Liver (tissue), 3 donors: ENCODE measurements at regions not wholly inside any gene's neighbourhood (a gene's known extent, or its start where the extent isn't known, plus 50 kb on each side); places are given as distances from the start of the nearest gene placed in this dataset.

Experiments
- EGR1 ChIP-seq, 2 donors: IDR thresholded peaks; 2 replicates each; pipeline ENCODE4 v1.6.1; 2016 to 2018; ENCODE audit warnings: antibody characterized with exemption in 2 of 2, low read depth in 2 of 2
- FOXA1 ChIP-seq: IDR thresholded peaks from 2 replicates; pipeline ENCODE4 v1.6.1; 2016; ENCODE audit warnings: antibody characterized with exemption
- FOXA2 ChIP-seq: IDR thresholded peaks from 2 replicates; pipeline ENCODE4 v1.6.1; 2016; ENCODE audit warnings: antibody characterized with exemption
- GABPA ChIP-seq, 2 donors: IDR thresholded peaks in 1 of 2; conservative IDR thresholded peaks in 1 of 2; 2 replicates each; pipeline ENCODE4 v1.6.1; 2016; ENCODE audit warnings: antibody characterized with exemption in 2 of 2, mild to moderate bottlenecking in 1 of 2, moderate library complexity in 1 of 2
- JUND ChIP-seq, 2 donors: IDR thresholded peaks; 2 replicates each; pipeline ENCODE4 v1.6.1; 2016; ENCODE audit warnings: antibody characterized with exemption in 2 of 2
- RAD21 ChIP-seq, 2 donors: IDR thresholded peaks; 2 replicates each; pipeline ENCODE4 v1.6.1; 2016; ENCODE audit warnings: antibody characterized with exemption in 2 of 2, mild to moderate bottlenecking in 2 of 2
- REST ChIP-seq: IDR thresholded peaks from 2 replicates; pipeline ENCODE4 v1.6.1; 2016; ENCODE audit warnings: antibody characterized with exemption, mild to moderate bottlenecking
- RXRA ChIP-seq, 2 donors: IDR thresholded peaks; 2 replicates each; pipeline ENCODE4 v1.6.1; 2017 to 2018; ENCODE audit warnings: antibody characterized with exemption in 2 of 2, mild to moderate bottlenecking in 1 of 2
- SP1 ChIP-seq: IDR thresholded peaks from 2 replicates; pipeline ENCODE4 v1.6.1; 2018; ENCODE audit warnings: antibody characterized with exemption, mild to moderate bottlenecking
- TAF1 ChIP-seq: conservative IDR thresholded peaks from 2 replicates; pipeline ENCODE4 v1.6.1; 2016; ENCODE audit warnings: antibody characterized with exemption, mild to moderate bottlenecking
- YY1 ChIP-seq: IDR thresholded peaks from 2 replicates; pipeline ENCODE4 v1.6.1; 2016; ENCODE audit warnings: antibody characterized with exemption, mild to moderate bottlenecking
- ZBTB33 ChIP-seq: IDR thresholded peaks from 2 replicates; pipeline ENCODE4 v1.6.1; 2016; ENCODE audit warnings: antibody characterized with exemption
- TF ChIP-seq, protein P1 (sequence below): fragments of 150-350 bp; IDR thresholded peaks from 2 replicates; pipeline ENCODE4 v1.5.1; 2017; ENCODE audit warnings: improper control_type of control experiment, low read depth, low read length; ENCODE audit not compliant: missing input control
- TF ChIP-seq, protein P2 (sequence below): IDR thresholded peaks from 2 replicates; pipeline ENCODE4 v1.6.1; 2016; ENCODE audit warnings: antibody characterized with exemption
- donor health status: healthy.
- donor health status: healthy.

DNA sequence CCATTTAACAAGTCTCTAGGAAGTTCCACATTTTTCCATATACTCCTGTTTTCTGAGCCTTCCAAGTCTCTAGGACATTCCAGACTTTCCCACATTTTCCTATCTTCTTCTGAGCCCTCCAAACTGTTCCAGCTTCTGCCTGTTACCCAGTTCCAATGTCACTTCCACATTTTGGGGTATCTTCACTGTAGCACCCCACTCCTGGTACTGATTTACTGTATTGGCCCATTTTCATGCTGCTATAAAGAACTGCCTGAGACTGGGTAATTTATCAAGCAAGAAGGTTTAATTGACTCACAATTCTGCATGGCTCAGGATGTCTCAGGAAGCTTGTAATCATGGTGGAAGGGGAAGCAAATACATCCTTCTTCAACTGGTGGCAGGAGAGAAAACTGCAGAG, 285.0 kb downstream of the LRRIQ3 start:
- TF ChIP-seq EGR1 (IDR thresholded peaks at IDR 0.05; ENCODE audit: low read depth in 2 of 2) (no peak), JUND (IDR thresholded peaks at IDR 0.05) (no peak), YY1 (no peak), RAD21 (IDR thresholded peaks at IDR 0.05) (no peak), TAF1 (no peak), FOXA2 (no peak), SP1 (no peak), REST (no peak), GABPA (IDR thresholded peaks at IDR 0.05 in 1 of 2, conservative IDR thresholded peaks at IDR 0.05 in 1 of 2) (no peak), ZBTB33 (no peak), RXRA (IDR thresholded peaks at IDR 0.05) (no peak), FOXA1 (no peak)
- TF ChIP-seq, protein P1, sequence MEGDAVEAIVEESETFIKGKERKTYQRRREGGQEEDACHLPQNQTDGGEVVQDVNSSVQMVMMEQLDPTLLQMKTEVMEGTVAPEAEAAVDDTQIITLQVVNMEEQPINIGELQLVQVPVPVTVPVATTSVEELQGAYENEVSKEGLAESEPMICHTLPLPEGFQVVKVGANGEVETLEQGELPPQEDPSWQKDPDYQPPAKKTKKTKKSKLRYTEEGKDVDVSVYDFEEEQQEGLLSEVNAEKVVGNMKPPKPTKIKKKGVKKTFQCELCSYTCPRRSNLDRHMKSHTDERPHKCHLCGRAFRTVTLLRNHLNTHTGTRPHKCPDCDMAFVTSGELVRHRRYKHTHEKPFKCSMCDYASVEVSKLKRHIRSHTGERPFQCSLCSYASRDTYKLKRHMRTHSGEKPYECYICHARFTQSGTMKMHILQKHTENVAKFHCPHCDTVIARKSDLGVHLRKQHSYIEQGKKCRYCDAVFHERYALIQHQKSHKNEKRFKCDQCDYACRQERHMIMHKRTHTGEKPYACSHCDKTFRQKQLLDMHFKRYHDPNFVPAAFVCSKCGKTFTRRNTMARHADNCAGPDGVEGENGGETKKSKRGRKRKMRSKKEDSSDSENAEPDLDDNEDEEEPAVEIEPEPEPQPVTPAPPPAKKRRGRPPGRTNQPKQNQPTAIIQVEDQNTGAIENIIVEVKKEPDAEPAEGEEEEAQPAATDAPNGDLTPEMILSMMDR, result no peak
- TF ChIP-seq, protein P2, sequence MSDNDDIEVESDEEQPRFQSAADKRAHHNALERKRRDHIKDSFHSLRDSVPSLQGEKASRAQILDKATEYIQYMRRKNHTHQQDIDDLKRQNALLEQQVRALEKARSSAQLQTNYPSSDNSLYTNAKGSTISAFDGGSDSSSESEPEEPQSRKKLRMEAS, result no peak
